GM12891 (cell line): ENCODE measurements at regions not wholly inside any gene's neighbourhood (a gene's known extent, or its start where the extent isn't known, plus 50 kb on each side); places are given as distances from the start of the nearest gene placed in this dataset.

Experiments used
- POLR2AphosphoS5 ChIP-seq: IDR thresholded peaks from 2 replicates; pipeline ENCODE4 v1.6.1; 2011; ENCODE audit warnings: low read depth, low read length, control low read depth
- TAF1 ChIP-seq: IDR thresholded peaks from 2 replicates; pipeline ENCODE4 v1.6.1; 2011; ENCODE audit warnings: low read depth, low read length, control low read depth

DNA sequence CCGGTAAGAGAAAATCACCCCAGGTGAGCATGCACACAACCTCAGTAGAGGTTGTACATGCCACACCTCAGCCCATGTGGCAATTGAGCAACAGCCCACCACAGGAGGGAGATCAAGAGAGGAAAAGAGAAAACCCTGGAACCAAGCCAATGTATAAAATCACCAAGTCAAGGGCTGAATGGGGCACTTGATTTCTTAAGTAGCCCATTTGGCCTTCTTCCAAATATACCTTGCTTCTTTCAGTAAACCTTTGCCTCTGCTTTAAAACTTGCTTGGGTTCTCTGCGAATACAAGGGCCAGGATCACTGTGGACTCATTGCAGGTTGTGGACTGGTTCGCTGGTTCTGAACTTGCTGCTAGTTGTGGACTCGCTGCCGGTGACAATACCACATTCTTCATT is 1814.0 kb downstream of the PLA2G4A start:
- no peak for TF ChIP-seq POLR2AphosphoS5
- TF ChIP-seq TAF1, result no peak
